Aorta (tissue), 5 donors: ENCODE measurements at regions not wholly inside any gene's neighbourhood (a gene's known extent, or its start where the extent isn't known, plus 50 kb on each side); places are given as distances from the start of the nearest gene placed in this dataset.

ENCODE experiments used
- ATAC-seq: fragments of 200-7000 bp; cut with Tn5 transposase; one replicate; pipeline ENCODE4 v1.9.1; 2022; ENCODE audit warnings: moderate library complexity; ENCODE audit not compliant: low FRiP score
- DNase-seq, 2 donors: peaks; one replicate each; pipeline ENCODE4 v3.0.0-alpha.2; 2020
- H3K27ac ChIP-seq, 2 donors: one replicate each; pipeline ENCODE4 v1.5.1; 2013; ENCODE audit warnings: low read length in 2 of 2, mild to moderate bottlenecking in 2 of 2, moderate library complexity in 2 of 2, control low read depth in 1 of 2, inconsistent platforms in 1 of 2, low read depth in 1 of 2
- H3K27me3 ChIP-seq, 2 donors: one replicate each; pipeline ENCODE4 v1.6.1; 2013; ENCODE audit warnings: control low read depth in 1 of 2, low read length in 1 of 2, mild to moderate bottlenecking in 1 of 2, moderate library complexity in 1 of 2; ENCODE audit not compliant: insufficient read depth in 2 of 2, control insufficient read depth in 1 of 2
- H3K36me3 ChIP-seq, 2 donors: one replicate each; pipeline ENCODE4 v1.6.1; 2013; ENCODE audit warnings: control low read depth in 1 of 2, low read length in 1 of 2, mild to moderate bottlenecking in 1 of 2; ENCODE audit not compliant: insufficient read depth in 2 of 2, control insufficient read depth in 1 of 2
- H3K4me1 ChIP-seq, 2 donors: one replicate each; pipeline ENCODE4 v1.6.1; 2013; ENCODE audit warnings: low read length in 2 of 2, control low read depth in 1 of 2, mild to moderate bottlenecking in 1 of 2, moderate library complexity in 1 of 2; ENCODE audit not compliant: insufficient read depth in 2 of 2, control insufficient read depth in 1 of 2
- H3K4me3 ChIP-seq, 2 donors: one replicate each; pipeline ENCODE4 v1.5.1; 2013; ENCODE audit warnings: low read length in 2 of 2, control low read depth in 1 of 2, mild to moderate bottlenecking in 1 of 2
- H3K9me3 ChIP-seq: one replicate; pipeline ENCODE4 v1.6.1; 2013; ENCODE audit warnings: mild to moderate bottlenecking, low read length; ENCODE audit not compliant: control insufficient read depth
- WGBS, 2 donors: extraction: QIAGEN DNeasy Blood & Tissue Kit; methylation state at CpG; one replicate each; pipeline ENCODE4 v1.1.7; 2013; 5-methylcytosine and 5-hydroxymethylcytosine counted together
- intact Hi-C, 2 donors: fragments of 100-400 bp; cut with DNase I; formaldehyde crosslinking; loops; one replicate each; pipeline versions ENCODE4 v1.14.2 to v1.15.0; 2022
- donor health status: healthy with polysubstance abuse.
- donor health status: Bipolar disorder and iron deficiency.
- donor health status: DM: no; HTN: no; CAD: no.
- donor health status: DM: no; HTN: no; CAD: no.
- donor health status: DM: yes; HTN: yes; CAD: no.

GRCh38 chr18:56270671-56271250 lies 367.6 kb downstream of the TXNL1 start:
- no peak for ATAC-seq
- H3K27me3 ChIP-seq: no peaks in the 10 kb centered on the region
- no peaks in the 10 kb centered on the region for H3K4me1 ChIP-seq
- WGBS, 2 donors: 96% methylated on average over 1 of the region's 1 CpG
- H3K27ac ChIP-seq: no peak overlapping the region
- H3K4me3 ChIP-seq: no peak overlapping the region
- no peaks in the 10 kb centered on the region for H3K36me3 ChIP-seq
- no peaks in the 10 kb centered on the region for H3K9me3 ChIP-seq
- no peak for DNase-seq
- intact Hi-C loops: no loop called here

GRCh38 chr18:56269958-56270357 lies 368.4 kb downstream of the TXNL1 start:
- ATAC-seq: no peak
- H3K4me1 ChIP-seq: no peaks in the 10 kb centered on the region
- WGBS, 2 donors: 94 to 96% methylated on average over 1 of the region's 1 CpG
- no peaks in the 10 kb centered on the region for H3K36me3 ChIP-seq
- no peak for DNase-seq
- no peaks in the 10 kb centered on the region for H3K27me3 ChIP-seq
- H3K4me3 ChIP-seq: no peak overlapping the region
- intact Hi-C loops: no loop called here
- no peaks in the 10 kb centered on the region for H3K9me3 ChIP-seq
- no peak overlapping the region for H3K27ac ChIP-seq

GRCh38 chr18:56268952-56269351 lies 369.4 kb downstream of the TXNL1 start:
- Histone ChIP-seq H3K9me3 (no peaks in the 10 kb centered on the region), H3K4me1 (no peaks in the 10 kb centered on the region), H3K27me3 (no peaks in the 10 kb centered on the region), H3K36me3 (no peaks in the 10 kb centered on the region), H3K4me3 (no peak overlapping the region), H3K27ac (no peak overlapping the region)
- WGBS, 2 donors: 75 to 79% methylated on average over 1 of the region's 1 CpG
- intact Hi-C loops: no loop called here
- DNase-seq: no peak
- ATAC-seq: no peak

- Histone ChIP-seq H3K27me3 (no peaks in the 10 kb centered on the region), H3K36me3 (no peaks in the 10 kb centered on the region), H3K27ac (no peak overlapping the region), H3K9me3 (no peaks in the 10 kb centered on the region), H3K4me1 (no peaks in the 10 kb centered on the region), H3K4me3 (no peak overlapping the region)
- no peak for ATAC-seq
- no peak for DNase-seq
- intact Hi-C loops: no loop called here
- WGBS, 2 donors: 79 to 81% methylated on average over 7 of the region's 7 CpGs
Measured at GRCh38 chr18:56267334-56267733, 371.1 kb downstream of the TXNL1 start.

- no peak overlapping the region for H3K4me3 ChIP-seq
- H3K27ac ChIP-seq: no peak overlapping the region
- no peaks in the 10 kb centered on the region for H3K4me1 ChIP-seq
- H3K9me3 ChIP-seq: no peaks in the 10 kb centered on the region
- WGBS, 2 donors: 90 to 95% methylated on average over 3 of the region's 3 CpGs
- H3K36me3 ChIP-seq: no peaks in the 10 kb centered on the region
- H3K27me3 ChIP-seq: no peaks in the 10 kb centered on the region
- intact Hi-C loops: no loop called here
- no peak for DNase-seq
- ATAC-seq: no peak
Measured at GRCh38 chr18:56258178-56258577, 380.2 kb downstream of the TXNL1 start.

- H3K4me1 ChIP-seq: no peaks in the 10 kb centered on the region
- H3K36me3 ChIP-seq: no peaks in the 10 kb centered on the region
- DNase-seq (no peak), ATAC-seq (no peak)
- WGBS, 2 donors: 52 to 57% methylated on average over 4 of the region's 4 CpGs
- no peak overlapping the region for H3K27ac ChIP-seq
- no peaks in the 10 kb centered on the region for H3K27me3 ChIP-seq
- no peaks in the 10 kb centered on the region for H3K9me3 ChIP-seq
- H3K4me3 ChIP-seq: no peak overlapping the region
- intact Hi-C loops: no loop called here
Measured at GRCh38 chr18:56257205-56257604, 381.2 kb downstream of the TXNL1 start.

- DNase-seq: no peak
- Histone ChIP-seq H3K36me3 (no peaks in the 10 kb centered on the region), H3K4me1 (no peaks in the 10 kb centered on the region), H3K9me3 (no peaks in the 10 kb centered on the region), H3K27ac (no peak overlapping the region), H3K27me3 (no peaks in the 10 kb centered on the region), H3K4me3 (no peak overlapping the region)
- intact Hi-C loops: no loop called here
- no peak for ATAC-seq
- WGBS, 2 donors: 89 to 94% methylated on average over 6 of the region's 6 CpGs
Measured at GRCh38 chr18:56256659-56257058, 381.7 kb downstream of the TXNL1 start.

GRCh38 chr18:56255381-56255780 lies 383.0 kb downstream of the TXNL1 start:
- WGBS, 2 donors: 70 to 84% methylated on average over 2 of the region's 2 CpGs
- no peaks in the 10 kb centered on the region for H3K4me1 ChIP-seq
- H3K9me3 ChIP-seq: no peaks in the 10 kb centered on the region
- DNase-seq (no peak), ATAC-seq (no peak)
- H3K36me3 ChIP-seq: no peaks in the 10 kb centered on the region
- H3K4me3 ChIP-seq: no peak overlapping the region
- no peaks in the 10 kb centered on the region for H3K27me3 ChIP-seq
- no peak overlapping the region for H3K27ac ChIP-seq
- intact Hi-C loops: no loop called here

GRCh38 chr18:56252456-56252855 lies 385.9 kb downstream of the TXNL1 start:
- ATAC-seq: no peak
- H3K36me3 ChIP-seq: no peaks in the 10 kb centered on the region
- no peaks in the 10 kb centered on the region for H3K9me3 ChIP-seq
- H3K27me3 ChIP-seq: no peaks in the 10 kb centered on the region
- no peaks in the 10 kb centered on the region for H3K4me1 ChIP-seq
- DNase-seq: no peak
- H3K4me3 ChIP-seq: no peak overlapping the region
- no peak overlapping the region for H3K27ac ChIP-seq
- WGBS, 2 donors: 93 to 94% methylated on average over 1 of the region's 1 CpG
- intact Hi-C loops: no loop called here
